H9 (cell line): ENCODE measurements at regions not wholly inside any gene's neighbourhood (a gene's known extent, or its start where the extent isn't known, plus 50 kb on each side); places are given as distances from the start of the nearest gene placed in this dataset.

ENCODE experiments used
- DNase-seq: peaks from one replicate; pipeline ENCODE4 v3.0.0-alpha.2; 2017
- H2AFZ ChIP-seq: one replicate; pipeline ENCODE4 v1.6.1; 2013; ENCODE audit warnings: mild to moderate bottlenecking, low read length, control low read depth, moderate library complexity
- H2AK5ac ChIP-seq: 2 replicates; pipeline ENCODE4 v1.6.1; 2013; ENCODE audit warnings: low read length, control low read depth, mixed read lengths; ENCODE audit not compliant: insufficient read length
- H2BK120ac ChIP-seq: one replicate; pipeline ENCODE4 v1.6.1; 2013; ENCODE audit warnings: low read depth, mild to moderate bottlenecking, low read length, control low read depth, inconsistent platforms; ENCODE audit not compliant: poor library complexity, severe bottlenecking
- H2BK12ac ChIP-seq: 2 replicates; pipeline ENCODE4 v1.6.1; 2013; ENCODE audit warnings: low read length, control low read depth, mixed read lengths, low read depth; ENCODE audit not compliant: insufficient read length
- H2BK15ac ChIP-seq: 2 replicates; pipeline ENCODE4 v1.6.1; 2013; ENCODE audit warnings: low read depth, low read length, control low read depth
- H2BK20ac ChIP-seq: one replicate; pipeline ENCODE4 v1.6.1; 2013; ENCODE audit warnings: low read depth, mild to moderate bottlenecking, low read length, control low read depth, inconsistent platforms; ENCODE audit not compliant: poor library complexity, severe bottlenecking
- H2BK5ac ChIP-seq: 2 replicates; pipeline ENCODE4 v1.6.1; 2013; ENCODE audit warnings: low read length, control low read depth, mixed read lengths; ENCODE audit not compliant: insufficient read length
- H3K14ac ChIP-seq: 2 replicates; pipeline ENCODE4 v1.6.1; 2013; ENCODE audit warnings: low read length, control low read depth; ENCODE audit not compliant: insufficient read depth
- H3K18ac ChIP-seq: 2 replicates; pipeline ENCODE4 v1.6.1; 2013; ENCODE audit warnings: low read depth, mild to moderate bottlenecking, mixed read lengths, low read length, control low read depth; ENCODE audit not compliant: insufficient read length
- H3K23ac ChIP-seq: 2 replicates; pipeline ENCODE4 v1.6.1; 2013; ENCODE audit warnings: low read length, control low read depth, mixed read lengths, low read depth; ENCODE audit not compliant: insufficient read length
- H3K23me2 ChIP-seq: 2 replicates; pipeline ENCODE4 v1.6.1; 2013; ENCODE audit warnings: low read depth, mild to moderate bottlenecking, mixed read lengths, low read length, control low read depth; ENCODE audit not compliant: insufficient read length, poor library complexity, severe bottlenecking
- H3K27ac ChIP-seq: 2 replicates; pipeline ENCODE4 v1.5.1; 2013; ENCODE audit warnings: low read length, control low read depth, mixed read lengths, low read depth; ENCODE audit not compliant: insufficient read length
- H3K27me3 ChIP-seq: 2 replicates; pipeline ENCODE4 v1.6.1; 2013; ENCODE audit warnings: low read length, control low read depth, inconsistent platforms; ENCODE audit not compliant: insufficient read depth
- H3K4ac ChIP-seq: 2 replicates; pipeline ENCODE4 v1.6.1; 2013; ENCODE audit warnings: low read depth, mild to moderate bottlenecking, control low read depth, inconsistent platforms, low read length, moderate library complexity
- H3K4me1 ChIP-seq: 2 replicates; pipeline ENCODE4 v1.6.1; 2013; ENCODE audit warnings: low read length, control low read depth, inconsistent platforms; ENCODE audit not compliant: insufficient read depth
- H3K4me2 ChIP-seq: 2 replicates; pipeline ENCODE4 v1.6.1; 2013; ENCODE audit warnings: low read length, control low read depth, mixed read lengths; ENCODE audit not compliant: insufficient read length, insufficient read depth
- H3K56ac ChIP-seq: 2 replicates; pipeline ENCODE4 v1.6.1; 2013; ENCODE audit warnings: low read depth, mild to moderate bottlenecking, mixed read lengths, low read length, control low read depth; ENCODE audit not compliant: insufficient read length
- H3K79me1 ChIP-seq: 2 replicates; pipeline ENCODE4 v1.6.1; 2013; ENCODE audit warnings: low read depth, mild to moderate bottlenecking, moderate library complexity, low read length, control low read depth, inconsistent platforms; ENCODE audit not compliant: insufficient read depth, poor library complexity, severe bottlenecking
- H3K79me2 ChIP-seq: 2 replicates; pipeline ENCODE4 v1.6.1; 2013; ENCODE audit warnings: low read length, control low read depth, inconsistent platforms; ENCODE audit not compliant: insufficient read depth
- H3K9ac ChIP-seq: 2 replicates; pipeline ENCODE4 v1.6.1; 2013; ENCODE audit warnings: low read length, control low read depth, mixed read lengths; ENCODE audit not compliant: insufficient read length; ENCODE audit errors: extremely low read depth
- H3K9me3 ChIP-seq: one replicate; pipeline ENCODE4 v1.6.1; 2013; ENCODE audit warnings: low read depth, low read length, inconsistent platforms; ENCODE audit not compliant: control insufficient read depth
- H3T11ph ChIP-seq: one replicate; pipeline ENCODE4 v1.6.1; 2013; ENCODE audit warnings: mild to moderate bottlenecking, low read length, control low read depth, inconsistent platforms
- H4K20me1 ChIP-seq: one replicate; pipeline ENCODE4 v1.6.1; 2013; ENCODE audit not compliant: control insufficient read depth, insufficient read length, insufficient read depth
- H4K5ac ChIP-seq: 2 replicates; pipeline ENCODE4 v1.6.1; 2013; ENCODE audit warnings: low read depth, mild to moderate bottlenecking, mixed read lengths, low read length, control low read depth; ENCODE audit not compliant: insufficient read length
- H4K8ac ChIP-seq: replicated peaks from 2 replicates; pipeline ENCODE4 v1.6.1; 2013; ENCODE audit warnings: low read length, control low read depth, mixed read lengths, low read depth; ENCODE audit not compliant: insufficient read length
- H4K91ac ChIP-seq: 2 replicates; pipeline ENCODE4 v1.6.1; 2013; ENCODE audit warnings: low read depth, mild to moderate bottlenecking, moderate library complexity, mixed read lengths, low read length, control low read depth; ENCODE audit not compliant: insufficient read length
- H3K27ac Mint-ChIP-seq, 3 experiments: 2 replicates in 2 of 3; 3 replicates in 1 of 3; pipeline ENCODE4 v1.8.0; 2020 to 2021; ENCODE audit warnings: mixed read lengths in 3 of 3, mild to moderate bottlenecking in 1 of 3, moderate library complexity in 1 of 3
- H3K27me3 Mint-ChIP-seq: 2 replicates; pipeline ENCODE4 v1.8.0; 2021; ENCODE audit warnings: low read depth, mild to moderate bottlenecking, moderate library complexity, mixed read lengths
- H3K36me3 Mint-ChIP-seq, 3 experiments: 2 replicates in 2 of 3; 3 replicates in 1 of 3; pipeline ENCODE4 v1.8.0; 2020 to 2021; ENCODE audit warnings: low read depth in 3 of 3, mixed read lengths in 3 of 3; ENCODE audit not compliant: insufficient read depth in 1 of 3
- H3K4me1 Mint-ChIP-seq, 2 experiments: 2 replicates each; pipeline ENCODE4 v1.8.0; 2020; ENCODE audit warnings: mixed read lengths in 2 of 2
- H3K4me3 Mint-ChIP-seq, 2 experiments: 2 replicates in 1 of 2; 3 replicates in 1 of 2; pipeline ENCODE4 v1.8.0; 2020 to 2021; ENCODE audit warnings: mild to moderate bottlenecking in 2 of 2, mixed read lengths in 2 of 2, moderate library complexity in 1 of 2
- H3K9me3 Mint-ChIP-seq, 2 experiments: 2 replicates in 1 of 2; 3 replicates in 1 of 2; pipeline ENCODE4 v1.8.0; 2020; ENCODE audit warnings: mild to moderate bottlenecking in 2 of 2, mixed read lengths in 2 of 2, moderate library complexity in 1 of 2
- CTCF ChIP-seq: fragments of 200-600 bp; sonication (generic); conservative IDR thresholded peaks from 3 replicates; pipeline ENCODE4 v1.8.0; 2021; ENCODE audit warnings: antibody characterized with exemption, mild to moderate bottlenecking
- WGBS: extraction: QIAGEN DNeasy Blood & Tissue Kit; methylation state at CpG from one replicate; pipeline ENCODE4 v1.1.7; 2013; ENCODE audit warnings: missing lambda C conversion rate, low lambda C conversion rate, mixed read lengths; ENCODE audit not compliant: insufficient read length; ENCODE audit errors: extremely low coverage; 5-methylcytosine and 5-hydroxymethylcytosine counted together

DNA sequence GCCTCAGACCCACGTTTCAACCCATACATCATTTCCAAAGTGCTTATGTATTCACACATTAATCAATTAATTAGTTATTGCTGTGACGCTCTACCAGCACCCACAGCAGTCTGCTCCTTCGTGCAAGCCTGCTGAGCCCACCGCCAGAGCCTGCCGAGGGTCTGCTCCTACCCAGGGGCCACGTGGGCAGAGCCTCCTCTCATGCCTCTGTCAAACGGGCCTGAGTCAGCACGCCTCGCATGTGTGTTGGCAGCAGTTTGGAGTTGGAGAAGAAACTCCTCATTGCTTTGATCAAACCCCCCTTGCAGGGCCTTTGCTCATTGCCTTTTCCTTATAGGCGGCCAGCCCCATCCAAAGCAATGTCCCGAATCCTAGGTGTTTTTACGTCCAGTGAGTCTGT lies 256.2 kb upstream of the IRX4 start:
- DNase-seq, result peak; percentile 5
- no peak overlapping the region for H4K91ac ChIP-seq
- no peak for TF ChIP-seq CTCF
- no peak overlapping the region for H3K18ac ChIP-seq
- H3K4ac ChIP-seq, result no peak overlapping the region
- H4K8ac ChIP-seq, result no peak overlapping the region
- no peak overlapping the region for H4K5ac ChIP-seq
- no peaks in the 10 kb centered on the region for H4K20me1 ChIP-seq
- Mint-ChIP-seq H3K27ac (no peak overlapping the region), H3K36me3 (peaks cover 0 to 2% (median 0%) of the 10 kb centered on the region in 3 experiments; a peak in 1 of 7 replicates), H3K4me1 (no peaks in the 10 kb centered on the region), H3K27me3 (peaks cover 1% of the 10 kb centered on the region), H3K9me3 (no peaks in the 10 kb centered on the region), H3K4me3 (no peak overlapping the region)
- H3K27ac ChIP-seq, result no peak overlapping the region
- H2BK20ac ChIP-seq, result no peak overlapping the region
- no peak overlapping the region for H3T11ph ChIP-seq
- no peak overlapping the region for H3K4me2 ChIP-seq
- H2BK5ac ChIP-seq, result no peak overlapping the region
- H2AFZ ChIP-seq, result no peak overlapping the region
- no peak overlapping the region for H3K23ac ChIP-seq
- no peaks in the 10 kb centered on the region for H3K27me3 ChIP-seq
- H3K79me2 ChIP-seq, result no peaks in the 10 kb centered on the region
- H3K14ac ChIP-seq, result no peak overlapping the region; the same call in 1 of the 2 replicates
- no peaks in the 10 kb centered on the region for H3K79me1 ChIP-seq
- H2AK5ac ChIP-seq, result no peak overlapping the region
- no peak overlapping the region for H2BK15ac ChIP-seq
- no peaks in the 10 kb centered on the region for H3K9me3 ChIP-seq
- H3K56ac ChIP-seq, result no peak overlapping the region
- H3K9ac ChIP-seq, result no peak overlapping the region
- no peaks in the 10 kb centered on the region for H3K4me1 ChIP-seq
- H2BK120ac ChIP-seq, result no peak overlapping the region
- no CpG with 5 or more reads among the region's 12 CpGs for WGBS
- H3K23me2 ChIP-seq, result no peaks in the 10 kb centered on the region
- H2BK12ac ChIP-seq, result no peak overlapping the region
